Progenitor cell of endocrine pancreas (in vitro differentiated cells): ENCODE measurements at regions not wholly inside any gene's neighbourhood (a gene's known extent, or its start where the extent isn't known, plus 50 kb on each side); places are given as distances from the start of the nearest gene placed in this dataset.

Experiments
- DNase-seq: peaks from one replicate; pipeline ENCODE4 v3.0.0; 2021; ENCODE audit warnings: low spot score; ENCODE audit not compliant: unreplicated experiment
- H3K27ac Mint-ChIP-seq: 2 replicates; pipeline ENCODE4 v1.8.0; 2021; ENCODE audit warnings: mild to moderate bottlenecking, moderate library complexity, mixed read lengths
- H3K27me3 Mint-ChIP-seq: 2 replicates; pipeline ENCODE4 v1.8.0; 2021; ENCODE audit warnings: mixed read lengths
- H3K36me3 Mint-ChIP-seq: 2 replicates; pipeline ENCODE4 v1.8.0; 2022; ENCODE audit warnings: mixed read lengths; ENCODE audit not compliant: insufficient read depth
- H3K4me1 Mint-ChIP-seq: 2 replicates; pipeline ENCODE4 v1.8.0; 2021; ENCODE audit warnings: low read depth, mixed read lengths
- H3K4me3 Mint-ChIP-seq: 2 replicates; pipeline ENCODE4 v1.8.0; 2021; ENCODE audit warnings: low read depth, mild to moderate bottlenecking, moderate library complexity, mixed read lengths
- H3K9me3 Mint-ChIP-seq: 2 replicates; pipeline ENCODE4 v1.8.0; 2021; ENCODE audit warnings: low read depth, mixed read lengths
- CTCF ChIP-seq: fragments of 200-600 bp; sonication (generic); IDR thresholded peaks from one replicate; pipeline ENCODE4 v1.5.0; 2021; ENCODE audit warnings: antibody characterized with exemption, mild to moderate bottlenecking; ENCODE audit not compliant: unreplicated experiment

DNA sequence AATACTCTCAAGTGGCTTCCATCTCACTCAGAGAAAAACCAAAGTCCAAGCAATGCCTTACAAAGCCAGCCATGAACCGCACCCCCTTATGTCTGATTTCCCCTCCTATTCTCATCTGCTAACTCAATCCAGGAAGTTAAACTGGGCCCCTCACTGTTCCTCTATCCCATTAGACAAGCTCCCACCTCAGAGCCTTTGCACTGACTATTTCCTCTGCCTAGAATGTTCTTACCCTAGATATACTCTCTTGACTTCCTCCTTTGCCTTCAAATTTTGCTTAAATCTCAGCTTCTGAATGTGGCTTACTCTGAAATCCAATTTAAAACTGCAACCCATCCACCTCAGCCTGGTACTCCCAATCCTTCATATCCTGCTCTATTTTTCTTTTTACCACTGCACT lies 257.0 kb upstream of the USP15 start:
- Mint-ChIP-seq H3K36me3 (no peaks in the 10 kb centered on the region), H3K9me3 (no peaks in the 10 kb centered on the region), H3K4me1 (no peaks in the 10 kb centered on the region), H3K4me3 (no peak overlapping the region), H3K27me3 (no peaks in the 10 kb centered on the region), H3K27ac (no peak overlapping the region)
- DNase-seq, result no peak
- no peak for TF ChIP-seq CTCF

- H3K36me3 Mint-ChIP-seq, result no peaks in the 10 kb centered on the region
- DNase-seq, result no peak
- no peak overlapping the region for H3K4me3 Mint-ChIP-seq
- no peaks in the 10 kb centered on the region for H3K27me3 Mint-ChIP-seq
- no peak overlapping the region for H3K27ac Mint-ChIP-seq
- no peaks in the 10 kb centered on the region for H3K4me1 Mint-ChIP-seq
- no peak for TF ChIP-seq CTCF
- H3K9me3 Mint-ChIP-seq, result no peaks in the 10 kb centered on the region
Measured at GRCh38 chr12:62003701-62004100, 256.5 kb upstream of the USP15 start.

- Mint-ChIP-seq H3K27ac (no peak overlapping the region), H3K9me3 (peaks cover 4% of the 10 kb centered on the region), H3K36me3 (no peaks in the 10 kb centered on the region), H3K27me3 (no peaks in the 10 kb centered on the region), H3K4me3 (no peak overlapping the region), H3K4me1 (no peaks in the 10 kb centered on the region)
- no peak for TF ChIP-seq CTCF
- DNase-seq, result no peak
Measured at GRCh38 chr12:62005615-62006014, 254.6 kb upstream of the USP15 start.

DNA sequence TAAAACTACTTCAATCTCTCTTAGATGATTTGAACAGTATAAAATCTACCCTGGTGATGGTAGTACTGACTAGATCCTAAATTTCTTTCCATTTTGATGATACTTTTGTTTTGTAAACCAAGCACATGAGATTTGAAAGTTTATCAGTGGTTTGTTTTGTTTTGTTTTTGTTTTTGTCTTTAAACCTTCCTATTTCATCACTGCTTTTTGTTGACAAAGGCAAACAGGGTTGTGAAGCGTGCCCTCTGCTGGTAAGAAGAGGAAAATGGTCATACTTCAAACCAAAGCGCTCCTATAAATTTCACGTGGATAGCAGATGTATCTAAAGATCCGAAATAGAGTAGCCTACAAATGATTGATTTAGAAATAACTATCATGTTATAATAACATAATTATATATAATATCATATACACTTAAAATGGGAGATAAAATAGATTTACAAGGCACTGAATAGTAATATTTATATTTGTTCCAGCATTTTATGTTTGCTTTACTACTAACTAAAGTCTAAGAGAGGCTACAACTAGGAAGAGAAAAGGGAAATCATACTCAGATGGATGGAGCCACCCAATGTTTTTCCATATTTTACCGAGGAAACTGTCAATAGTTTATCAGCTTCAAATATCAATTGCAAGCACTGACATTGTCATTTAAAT lies 254.0 kb upstream of the USP15 start:
- H3K27ac Mint-ChIP-seq, result no peak overlapping the region
- peaks cover 4% of the 10 kb centered on the region for H3K9me3 Mint-ChIP-seq
- TF ChIP-seq CTCF, result peak; percentile 81
- no peaks in the 10 kb centered on the region for H3K4me1 Mint-ChIP-seq
- no peaks in the 10 kb centered on the region for H3K36me3 Mint-ChIP-seq
- no peak for DNase-seq
- no peaks in the 10 kb centered on the region for H3K27me3 Mint-ChIP-seq
- H3K4me3 Mint-ChIP-seq, result no peak overlapping the region

- no peak for DNase-seq
- Mint-ChIP-seq H3K4me3 (no peak overlapping the region), H3K4me1 (no peaks in the 10 kb centered on the region), H3K27me3 (no peaks in the 10 kb centered on the region), H3K36me3 (no peaks in the 10 kb centered on the region), H3K9me3 (peaks cover 4% of the 10 kb centered on the region), H3K27ac (no peak overlapping the region)
- no peak for TF ChIP-seq CTCF
Measured at GRCh38 chr12:62008703-62009102, 251.5 kb upstream of the USP15 start.
